HEK293 (cell line): ENCODE measurements at regions not wholly inside any gene's neighbourhood (a gene's known extent, or its start where the extent isn't known, plus 50 kb on each side); places are given as distances from the start of the nearest gene placed in this dataset.

Source experiments
- CTCF ChIA-PET: fragments of 350-600 bp; formaldehyde crosslinking; extraction: SDS; loops from one replicate; lab custom pipeline; 2021; ENCODE audit warnings: antibody characterized with exemption; lab: Yijun Ruan, JAX
- POLR2A ChIA-PET: fragments of 300-600 bp; formaldehyde crosslinking; extraction: SDS; loops from one replicate; lab custom pipeline; 2020; ENCODE audit warnings: antibody characterized with exemption, inconsistent platforms; lab: Yijun Ruan, JAX
- H3K27ac ChIP-seq: fragments of 200-500 bp; sonication (Bioruptor generic); 2 replicates; pipeline ENCODE4 v1.5.1; 2014; ENCODE audit warnings: low read depth, low read length, control low read depth, inconsistent platforms; ENCODE audit errors: extremely low read depth
- H3K36me3 ChIP-seq, 2 experiments: fragments of 200-500 bp in 1 of 2; sonication (Bioruptor generic) in 1 of 2; 1 replicate in 1 of 2; 2 replicates in 1 of 2; pipeline ENCODE4 v1.5.1; 2014 to 2017; ENCODE audit warnings: inconsistent platforms in 2 of 2, low read length in 2 of 2; ENCODE audit not compliant: control insufficient read depth in 2 of 2, insufficient read depth in 1 of 2
- H3K4me1 ChIP-seq: fragments of 200-500 bp; sonication (Bioruptor generic); 2 replicates; pipeline ENCODE4 v1.5.1; 2014; ENCODE audit warnings: mild to moderate bottlenecking, low read length, inconsistent platforms; ENCODE audit not compliant: control insufficient read depth, insufficient read depth
- H3K4me3 ChIP-seq: 2 replicates; pipeline ENCODE4 v1.5.1; 2011; ENCODE audit warnings: low read depth, mild to moderate bottlenecking, control low read depth, low read length, moderate library complexity
- H3K9me3 ChIP-seq: fragments of 200-500 bp; sonication (Bioruptor generic); 2 replicates; pipeline ENCODE4 v1.5.1; 2014; ENCODE audit warnings: low read depth, low read length, inconsistent platforms; ENCODE audit not compliant: control insufficient read depth, insufficient read depth
- BCL11B ChIP-seq: fragments of 450-650 bp; formaldehyde crosslinking; IDR thresholded peaks from 2 replicates; pipeline ENCODE4 v1.5.1; 2016; ENCODE audit warnings: low read depth, missing biosample characterization, missing genetic modification characterization
- FEZF1 ChIP-seq: fragments of 450-650 bp; formaldehyde crosslinking; IDR thresholded peaks from 2 replicates; pipeline ENCODE4 v1.5.1; 2016; ENCODE audit warnings: missing biosample characterization, missing genetic modification characterization
- HOXC10 ChIP-seq: sonication (generic); formaldehyde crosslinking; IDR thresholded peaks from 2 replicates; pipeline ENCODE4 v1.8.1; 2023; ENCODE audit warnings: mild to moderate bottlenecking, missing genetic modification reagents
- MEIS1 ChIP-seq: sonication (generic); formaldehyde crosslinking; IDR thresholded peaks from 2 replicates; pipeline ENCODE4 v1.8.1; 2022; ENCODE audit warnings: missing genetic modification reagents, mild to moderate bottlenecking, borderline replicate concordance
- OSR2 ChIP-seq: fragments of 450-650 bp; formaldehyde crosslinking; IDR thresholded peaks from 2 replicates; pipeline ENCODE4 v1.5.1; 2016; ENCODE audit warnings: missing biosample characterization, missing genetic modification characterization
- SETDB1 ChIP-seq: IDR thresholded peaks from one replicate; pipeline ENCODE4 v1.6.1; 2017; ENCODE audit warnings: mild to moderate bottlenecking, low read length, moderate library complexity, mixed read lengths; ENCODE audit not compliant: insufficient read length
- WT1 ChIP-seq: fragments of 450-650 bp; formaldehyde crosslinking; IDR thresholded peaks from 2 replicates; pipeline ENCODE4 v1.5.1; 2016; ENCODE audit warnings: missing biosample characterization, missing genetic modification characterization
- ZBTB17 ChIP-seq: fragments of 450-650 bp; formaldehyde crosslinking; IDR thresholded peaks from 2 replicates; pipeline ENCODE4 v1.5.1; 2016; ENCODE audit warnings: missing biosample characterization, missing genetic modification characterization
- ZBTB21 ChIP-seq: fragments of 450-650 bp; formaldehyde crosslinking; IDR thresholded peaks from 2 replicates; pipeline ENCODE4 v1.5.1; 2017; ENCODE audit warnings: missing biosample characterization, missing genetic modification characterization
- ZFHX2 ChIP-seq: fragments of 450-650 bp; formaldehyde crosslinking; conservative IDR thresholded peaks from 2 replicates; pipeline ENCODE4 v1.5.1; 2016; ENCODE audit warnings: missing biosample characterization, missing genetic modification characterization
- ZNF16 ChIP-seq: fragments of 450-650 bp; formaldehyde crosslinking; IDR thresholded peaks from 2 replicates; pipeline ENCODE4 v1.5.1; 2016; ENCODE audit warnings: low read depth, missing biosample characterization, missing genetic modification characterization
- ZNF174 ChIP-seq: fragments of 450-650 bp; formaldehyde crosslinking; IDR thresholded peaks from 2 replicates; pipeline ENCODE4 v1.5.0; 2017; ENCODE audit warnings: missing biosample characterization, mild to moderate bottlenecking, missing genetic modification characterization
- ZNF24 ChIP-seq: fragments of 450-650 bp; formaldehyde crosslinking; IDR thresholded peaks from 2 replicates; pipeline ENCODE4 v1.5.1; 2016; ENCODE audit warnings: missing biosample characterization, missing genetic modification characterization
- ZNF398 ChIP-seq: fragments of 450-650 bp; formaldehyde crosslinking; IDR thresholded peaks from 2 replicates; pipeline ENCODE4 v1.5.1; 2017; ENCODE audit warnings: missing biosample characterization, missing genetic modification characterization
- ZNF416 ChIP-seq: fragments of 450-650 bp; formaldehyde crosslinking; IDR thresholded peaks from 2 replicates; pipeline ENCODE4 v1.5.1; 2016; ENCODE audit warnings: missing biosample characterization, missing genetic modification characterization
- ZNF449 ChIP-seq: fragments of 450-650 bp; formaldehyde crosslinking; IDR thresholded peaks from 2 replicates; pipeline ENCODE4 v1.5.1; 2017; ENCODE audit warnings: missing biosample characterization, mild to moderate bottlenecking, missing genetic modification characterization, moderate library complexity
- ZNF510 ChIP-seq: fragments of 450-650 bp; formaldehyde crosslinking; IDR thresholded peaks from 2 replicates; pipeline ENCODE4 v1.5.1; 2018; ENCODE audit warnings: mild to moderate bottlenecking, missing genetic modification characterization, missing biosample characterization; ENCODE audit not compliant: insufficient replicate concordance
- ZNF610 ChIP-seq: fragments of 450-650 bp; formaldehyde crosslinking; IDR thresholded peaks from 2 replicates; pipeline ENCODE4 v1.5.1; 2016; ENCODE audit warnings: missing biosample characterization, missing genetic modification characterization, borderline replicate concordance
- ZNF707 ChIP-seq: fragments of 450-650 bp; formaldehyde crosslinking; IDR thresholded peaks from 2 replicates; pipeline ENCODE4 v1.5.1; 2016; ENCODE audit warnings: missing biosample characterization, missing genetic modification characterization
- ZNF768 ChIP-seq: fragments of 450-650 bp; formaldehyde crosslinking; IDR thresholded peaks from 2 replicates; pipeline ENCODE4 v1.5.1; 2018; ENCODE audit warnings: missing biosample characterization, mild to moderate bottlenecking, missing genetic modification characterization
- ZSCAN30 ChIP-seq: fragments of 450-650 bp; IDR thresholded peaks from 2 replicates; pipeline ENCODE4 v1.5.1; 2018; ENCODE audit warnings: missing biosample characterization, mild to moderate bottlenecking, missing genetic modification characterization, moderate library complexity
- TF ChIP-seq, protein P1 (sequence below): fragments of 450-650 bp; formaldehyde crosslinking; IDR thresholded peaks from 2 replicates; pipeline ENCODE4 v1.5.1; 2016; ENCODE audit warnings: missing biosample characterization, missing genetic modification characterization
- TF ChIP-seq, protein P2 (sequence below): fragments of 450-650 bp; formaldehyde crosslinking; IDR thresholded peaks from 2 replicates; pipeline ENCODE4 v1.5.1; 2017; ENCODE audit warnings: missing biosample characterization, missing genetic modification characterization

- TF ChIP-seq ZNF768 (no peak), ZSCAN30 (tag by site-specific recombination) (no peak), FEZF1 (tag by site-specific recombination) (no peak), ZFHX2 (no peak), HOXC10 (CRISPR knock-in tag) (no peak), BCL11B (no peak), SETDB1 (no peak), ZNF707 (tag by site-specific recombination) (no peak), ZBTB21 (tag by site-specific recombination) (no peak), WT1 (tag by site-specific recombination) (no peak), ZNF510 (tag by site-specific recombination) (no peak), ZBTB17 (no peak), ZNF24 (tag by site-specific recombination) (no peak)
- TF ChIP-seq, protein P1, sequence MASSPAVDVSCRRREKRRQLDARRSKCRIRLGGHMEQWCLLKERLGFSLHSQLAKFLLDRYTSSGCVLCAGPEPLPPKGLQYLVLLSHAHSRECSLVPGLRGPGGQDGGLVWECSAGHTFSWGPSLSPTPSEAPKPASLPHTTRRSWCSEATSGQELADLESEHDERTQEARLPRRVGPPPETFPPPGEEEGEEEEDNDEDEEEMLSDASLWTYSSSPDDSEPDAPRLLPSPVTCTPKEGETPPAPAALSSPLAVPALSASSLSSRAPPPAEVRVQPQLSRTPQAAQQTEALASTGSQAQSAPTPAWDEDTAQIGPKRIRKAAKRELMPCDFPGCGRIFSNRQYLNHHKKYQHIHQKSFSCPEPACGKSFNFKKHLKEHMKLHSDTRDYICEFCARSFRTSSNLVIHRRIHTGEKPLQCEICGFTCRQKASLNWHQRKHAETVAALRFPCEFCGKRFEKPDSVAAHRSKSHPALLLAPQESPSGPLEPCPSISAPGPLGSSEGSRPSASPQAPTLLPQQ (tag by site-specific recombination) = no peak
- no peaks in the 10 kb centered on the region for H3K36me3 ChIP-seq
- no peak overlapping the region for H3K27ac ChIP-seq
- H3K9me3 ChIP-seq = no peaks in the 10 kb centered on the region
- POLR2A ChIA-PET = no interaction called here
- CTCF ChIA-PET = interaction anchor here (0.6 kb wide), 1 partner anchor 239 kb away, joined by 3 read pairs; no protein-coding TSS in a partner anchor
- H3K4me3 ChIP-seq = no peak overlapping the region
- H3K4me1 ChIP-seq = no peaks in the 10 kb centered on the region
Measured at GRCh38 chr1:65734979-65735378, 57.7 kb upstream of the PDE4B start.

- no peaks in the 10 kb centered on the region for H3K36me3 ChIP-seq
- TF ChIP-seq MEIS1 (CRISPR knock-in tag) (no peak), ZNF398 (tag by site-specific recombination) (no peak), ZNF610 (no peak), ZNF16 (no peak), OSR2 (tag by site-specific recombination) (no peak), BCL11B (no peak), ZNF449 (tag by site-specific recombination) (no peak), ZNF174 (tag by site-specific recombination) (no peak), ZNF416 (tag by site-specific recombination) (no peak)
- TF ChIP-seq, protein P2, sequence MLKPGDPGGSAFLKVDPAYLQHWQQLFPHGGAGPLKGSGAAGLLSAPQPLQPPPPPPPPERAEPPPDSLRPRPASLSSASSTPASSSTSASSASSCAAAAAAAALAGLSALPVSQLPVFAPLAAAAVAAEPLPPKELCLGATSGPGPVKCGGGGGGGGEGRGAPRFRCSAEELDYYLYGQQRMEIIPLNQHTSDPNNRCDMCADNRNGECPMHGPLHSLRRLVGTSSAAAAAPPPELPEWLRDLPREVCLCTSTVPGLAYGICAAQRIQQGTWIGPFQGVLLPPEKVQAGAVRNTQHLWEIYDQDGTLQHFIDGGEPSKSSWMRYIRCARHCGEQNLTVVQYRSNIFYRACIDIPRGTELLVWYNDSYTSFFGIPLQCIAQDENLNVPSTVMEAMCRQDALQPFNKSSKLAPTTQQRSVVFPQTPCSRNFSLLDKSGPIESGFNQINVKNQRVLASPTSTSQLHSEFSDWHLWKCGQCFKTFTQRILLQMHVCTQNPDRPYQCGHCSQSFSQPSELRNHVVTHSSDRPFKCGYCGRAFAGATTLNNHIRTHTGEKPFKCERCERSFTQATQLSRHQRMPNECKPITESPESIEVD (tag by site-specific recombination) = no peak
- CTCF ChIA-PET = no interaction called here
- POLR2A ChIA-PET = no interaction called here
- no peak overlapping the region for H3K27ac ChIP-seq
- no peak overlapping the region for H3K4me3 ChIP-seq
- H3K9me3 ChIP-seq = 0 out of 2 replicates have a peak, but pooled peaks cover 2% of the 10 kb centered on the region
- no peaks in the 10 kb centered on the region for H3K4me1 ChIP-seq
Measured at GRCh38 chr1:65741993-65742392, 50.7 kb upstream of the PDE4B start.
